H9 (cell line): ENCODE measurements at regions not wholly inside any gene's neighbourhood (a gene's known extent, or its start where the extent isn't known, plus 50 kb on each side); places are given as distances from the start of the nearest gene placed in this dataset.

Experiments used
- DNase-seq: peaks from one replicate; pipeline ENCODE4 v3.0.0-alpha.2; 2017
- H2AFZ ChIP-seq: one replicate; pipeline ENCODE4 v1.6.1; 2013; ENCODE audit warnings: mild to moderate bottlenecking, low read length, control low read depth, moderate library complexity
- H2AK5ac ChIP-seq: 2 replicates; pipeline ENCODE4 v1.6.1; 2013; ENCODE audit warnings: low read length, control low read depth, mixed read lengths; ENCODE audit not compliant: insufficient read length
- H2BK120ac ChIP-seq: one replicate; pipeline ENCODE4 v1.6.1; 2013; ENCODE audit warnings: low read depth, mild to moderate bottlenecking, low read length, control low read depth, inconsistent platforms; ENCODE audit not compliant: poor library complexity, severe bottlenecking
- H2BK12ac ChIP-seq: 2 replicates; pipeline ENCODE4 v1.6.1; 2013; ENCODE audit warnings: low read length, control low read depth, mixed read lengths, low read depth; ENCODE audit not compliant: insufficient read length
- H2BK15ac ChIP-seq: 2 replicates; pipeline ENCODE4 v1.6.1; 2013; ENCODE audit warnings: low read depth, low read length, control low read depth
- H2BK20ac ChIP-seq: one replicate; pipeline ENCODE4 v1.6.1; 2013; ENCODE audit warnings: low read depth, mild to moderate bottlenecking, low read length, control low read depth, inconsistent platforms; ENCODE audit not compliant: poor library complexity, severe bottlenecking
- H2BK5ac ChIP-seq: 2 replicates; pipeline ENCODE4 v1.6.1; 2013; ENCODE audit warnings: low read length, control low read depth, mixed read lengths; ENCODE audit not compliant: insufficient read length
- H3K14ac ChIP-seq: 2 replicates; pipeline ENCODE4 v1.6.1; 2013; ENCODE audit warnings: low read length, control low read depth; ENCODE audit not compliant: insufficient read depth
- H3K18ac ChIP-seq: 2 replicates; pipeline ENCODE4 v1.6.1; 2013; ENCODE audit warnings: low read depth, mild to moderate bottlenecking, mixed read lengths, low read length, control low read depth; ENCODE audit not compliant: insufficient read length
- H3K23ac ChIP-seq: 2 replicates; pipeline ENCODE4 v1.6.1; 2013; ENCODE audit warnings: low read length, control low read depth, mixed read lengths, low read depth; ENCODE audit not compliant: insufficient read length
- H3K23me2 ChIP-seq: 2 replicates; pipeline ENCODE4 v1.6.1; 2013; ENCODE audit warnings: low read depth, mild to moderate bottlenecking, mixed read lengths, low read length, control low read depth; ENCODE audit not compliant: insufficient read length, poor library complexity, severe bottlenecking
- H3K27ac ChIP-seq: 2 replicates; pipeline ENCODE4 v1.5.1; 2013; ENCODE audit warnings: low read length, control low read depth, mixed read lengths, low read depth; ENCODE audit not compliant: insufficient read length
- H3K27me3 ChIP-seq: 2 replicates; pipeline ENCODE4 v1.6.1; 2013; ENCODE audit warnings: low read length, control low read depth, inconsistent platforms; ENCODE audit not compliant: insufficient read depth
- H3K4ac ChIP-seq: 2 replicates; pipeline ENCODE4 v1.6.1; 2013; ENCODE audit warnings: low read depth, mild to moderate bottlenecking, control low read depth, inconsistent platforms, low read length, moderate library complexity
- H3K4me1 ChIP-seq: 2 replicates; pipeline ENCODE4 v1.6.1; 2013; ENCODE audit warnings: low read length, control low read depth, inconsistent platforms; ENCODE audit not compliant: insufficient read depth
- H3K4me2 ChIP-seq: 2 replicates; pipeline ENCODE4 v1.6.1; 2013; ENCODE audit warnings: low read length, control low read depth, mixed read lengths; ENCODE audit not compliant: insufficient read length, insufficient read depth
- H3K56ac ChIP-seq: 2 replicates; pipeline ENCODE4 v1.6.1; 2013; ENCODE audit warnings: low read depth, mild to moderate bottlenecking, mixed read lengths, low read length, control low read depth; ENCODE audit not compliant: insufficient read length
- H3K79me1 ChIP-seq: 2 replicates; pipeline ENCODE4 v1.6.1; 2013; ENCODE audit warnings: low read depth, mild to moderate bottlenecking, moderate library complexity, low read length, control low read depth, inconsistent platforms; ENCODE audit not compliant: insufficient read depth, poor library complexity, severe bottlenecking
- H3K79me2 ChIP-seq: 2 replicates; pipeline ENCODE4 v1.6.1; 2013; ENCODE audit warnings: low read length, control low read depth, inconsistent platforms; ENCODE audit not compliant: insufficient read depth
- H3K9ac ChIP-seq: 2 replicates; pipeline ENCODE4 v1.6.1; 2013; ENCODE audit warnings: low read length, control low read depth, mixed read lengths; ENCODE audit not compliant: insufficient read length; ENCODE audit errors: extremely low read depth
- H3K9me3 ChIP-seq: one replicate; pipeline ENCODE4 v1.6.1; 2013; ENCODE audit warnings: low read depth, low read length, inconsistent platforms; ENCODE audit not compliant: control insufficient read depth
- H3T11ph ChIP-seq: one replicate; pipeline ENCODE4 v1.6.1; 2013; ENCODE audit warnings: mild to moderate bottlenecking, low read length, control low read depth, inconsistent platforms
- H4K20me1 ChIP-seq: one replicate; pipeline ENCODE4 v1.6.1; 2013; ENCODE audit not compliant: control insufficient read depth, insufficient read length, insufficient read depth
- H4K5ac ChIP-seq: 2 replicates; pipeline ENCODE4 v1.6.1; 2013; ENCODE audit warnings: low read depth, mild to moderate bottlenecking, mixed read lengths, low read length, control low read depth; ENCODE audit not compliant: insufficient read length
- H4K8ac ChIP-seq: replicated peaks from 2 replicates; pipeline ENCODE4 v1.6.1; 2013; ENCODE audit warnings: low read length, control low read depth, mixed read lengths, low read depth; ENCODE audit not compliant: insufficient read length
- H4K91ac ChIP-seq: 2 replicates; pipeline ENCODE4 v1.6.1; 2013; ENCODE audit warnings: low read depth, mild to moderate bottlenecking, moderate library complexity, mixed read lengths, low read length, control low read depth; ENCODE audit not compliant: insufficient read length
- H3K27ac Mint-ChIP-seq, 3 experiments: 2 replicates in 2 of 3; 3 replicates in 1 of 3; pipeline ENCODE4 v1.8.0; 2020 to 2021; ENCODE audit warnings: mixed read lengths in 3 of 3, mild to moderate bottlenecking in 1 of 3, moderate library complexity in 1 of 3
- H3K27me3 Mint-ChIP-seq: 2 replicates; pipeline ENCODE4 v1.8.0; 2021; ENCODE audit warnings: low read depth, mild to moderate bottlenecking, moderate library complexity, mixed read lengths
- H3K36me3 Mint-ChIP-seq, 3 experiments: 2 replicates in 2 of 3; 3 replicates in 1 of 3; pipeline ENCODE4 v1.8.0; 2020 to 2021; ENCODE audit warnings: low read depth in 3 of 3, mixed read lengths in 3 of 3; ENCODE audit not compliant: insufficient read depth in 1 of 3
- H3K4me1 Mint-ChIP-seq, 2 experiments: 2 replicates each; pipeline ENCODE4 v1.8.0; 2020; ENCODE audit warnings: mixed read lengths in 2 of 2
- H3K4me3 Mint-ChIP-seq, 2 experiments: 2 replicates in 1 of 2; 3 replicates in 1 of 2; pipeline ENCODE4 v1.8.0; 2020 to 2021; ENCODE audit warnings: mild to moderate bottlenecking in 2 of 2, mixed read lengths in 2 of 2, moderate library complexity in 1 of 2
- H3K9me3 Mint-ChIP-seq, 2 experiments: 2 replicates in 1 of 2; 3 replicates in 1 of 2; pipeline ENCODE4 v1.8.0; 2020; ENCODE audit warnings: mild to moderate bottlenecking in 2 of 2, mixed read lengths in 2 of 2, moderate library complexity in 1 of 2
- CTCF ChIP-seq: fragments of 200-600 bp; sonication (generic); conservative IDR thresholded peaks from 3 replicates; pipeline ENCODE4 v1.8.0; 2021; ENCODE audit warnings: antibody characterized with exemption, mild to moderate bottlenecking
- WGBS: extraction: QIAGEN DNeasy Blood & Tissue Kit; methylation state at CpG from one replicate; pipeline ENCODE4 v1.1.7; 2013; ENCODE audit warnings: missing lambda C conversion rate, low lambda C conversion rate, mixed read lengths; ENCODE audit not compliant: insufficient read length; ENCODE audit errors: extremely low coverage; 5-methylcytosine and 5-hydroxymethylcytosine counted together

GRCh38 chr5:173429489-173430150, 101.4 kb upstream of the STC2 start:
- Mint-ChIP-seq H3K27ac (no peak overlapping the region; a peak in 1 of 7 replicates), H3K9me3 (no peaks in the 10 kb centered on the region), H3K36me3 (no peaks in the 10 kb centered on the region), H3K4me1 (no peaks in the 10 kb centered on the region), H3K4me3 (no peak overlapping the region), H3K27me3 (peaks cover 22% of the 10 kb centered on the region)
- Histone ChIP-seq H2BK15ac (no peak overlapping the region), H3K27ac (no peak overlapping the region), H3K56ac (no peak overlapping the region), H2BK5ac (no peak overlapping the region), H2AK5ac (no peak overlapping the region), H3K4me2 (no peak overlapping the region), H2BK20ac (no peak overlapping the region), H2AFZ (no peak overlapping the region), H3K4me1 (no peaks in the 10 kb centered on the region), H3K79me1 (no peaks in the 10 kb centered on the region), H3K9me3 (no peaks in the 10 kb centered on the region), H3K14ac (no peak overlapping the region), H3T11ph (no peak overlapping the region), H3K18ac (no peak overlapping the region), H3K23me2 (no peaks in the 10 kb centered on the region), H3K4ac (no peak overlapping the region), H4K8ac (no peak overlapping the region), H3K9ac (no peak overlapping the region), H4K5ac (no peak overlapping the region), H4K91ac (no peak overlapping the region), H3K27me3 (no peaks in the 10 kb centered on the region), H2BK120ac (no peak overlapping the region), H4K20me1 (no peaks in the 10 kb centered on the region), H3K79me2 (no peaks in the 10 kb centered on the region), H3K23ac (no peak overlapping the region), H2BK12ac (no peak overlapping the region)
- no peak for TF ChIP-seq CTCF
- DNase-seq = no peak
- no CpG with 5 or more reads among the region's 3 CpGs for WGBS
